PC-3 (cell line): ENCODE measurements at regions not wholly inside any gene's neighbourhood (a gene's known extent, or its start where the extent isn't known, plus 50 kb on each side); places are given as distances from the start of the nearest gene placed in this dataset.

Experiments used
- CTCF ChIP-seq: fragments of 300-600 bp; sonication (generic); conservative IDR thresholded peaks from 2 replicates; pipeline ENCODE4 v1.5.1; 2017; ENCODE audit warnings: antibody characterized with exemption, low read depth, mild to moderate bottlenecking, low read length
- EZH2 ChIP-seq: fragments of 300-600 bp; sonication (generic); IDR thresholded peaks from one replicate; pipeline ENCODE4 v1.6.1; 2017; ENCODE audit warnings: antibody characterized with exemption, mild to moderate bottlenecking, low read length; ENCODE audit not compliant: unreplicated experiment

DNA sequence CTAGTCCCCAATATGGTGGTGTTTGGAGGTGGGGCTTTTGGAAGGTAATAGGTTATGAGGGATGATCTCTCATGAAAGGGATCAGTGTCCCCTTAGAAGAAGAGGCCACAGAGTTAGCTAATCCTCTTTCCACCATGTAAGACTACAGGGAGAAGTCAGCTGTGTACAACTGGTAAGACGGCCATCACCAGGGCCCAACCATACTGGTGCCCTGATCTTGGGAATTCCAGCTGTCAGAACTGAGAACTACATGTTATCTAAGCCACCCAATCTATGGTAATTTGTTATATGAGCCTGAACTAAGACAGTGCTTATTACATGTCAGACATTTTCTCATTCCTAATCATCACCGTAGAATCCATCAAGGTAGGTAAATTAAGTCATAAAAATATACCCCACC lies 77.7 kb upstream of the ZNF217 start:
- TF ChIP-seq CTCF (no peak), EZH2 (no peak)
